Left ventricle myocardium superior (tissue), 1 donor: ENCODE measurements at regions not wholly inside any gene's neighbourhood (a gene's known extent, or its start where the extent isn't known, plus 50 kb on each side); places are given as distances from the start of the nearest gene placed in this dataset.

Experiments
- ATAC-seq: fragments of 200-7000 bp; cut with Tn5 transposase; one replicate; pipeline ENCODE4 v1.9.1; 2020; ENCODE audit warnings: mild to moderate bottlenecking, moderate library complexity
- DNase-seq: peaks from one replicate; pipeline ENCODE4 v3.0.0-alpha.2; 2020
- intact Hi-C: fragments of 100-400 bp; cut with micrococcal nuclease; formaldehyde crosslinking; loops from one replicate; pipeline ENCODE4 v1.11.0; 2022
- donor health status: DM: no; HTN: yes; CAD: no; lungs with severe emphysema.

GRCh38 chr4:67080046-67080557 is 465.2 kb downstream of the CENPC start:
- intact Hi-C loops: no loop called here
- no peak for DNase-seq

GRCh38 chr4:67071641-67072040 is 473.7 kb downstream of the CENPC start:
- ATAC-seq (no peak), DNase-seq (no peak)
- intact Hi-C loops: no loop called here

More at GRCh38 chr4:67080046-67080557, 465.2 kb downstream of the CENPC start:
- no peak for ATAC-seq

- DNase-seq (no peak), ATAC-seq (no peak)
- intact Hi-C loops: no loop called here
Measured at GRCh38 chr4:67055319-67055718, 490.0 kb downstream of the CENPC start.

GRCh38 chr4:67054896-67055295 is 490.4 kb downstream of the CENPC start:
- ATAC-seq (no peak), DNase-seq (no peak)
- intact Hi-C loops: no loop called here

GRCh38 chr4:67052814-67053675 is 492.3 kb downstream of the CENPC start:
- no peak for DNase-seq
- intact Hi-C loops: no loop called here
- no peak for ATAC-seq

GRCh38 chr4:67051000-67051789 is 494.1 kb downstream of the CENPC start:
- ATAC-seq (no peak), DNase-seq (no peak)
- intact Hi-C loops: no loop called here

- ATAC-seq (no peak), DNase-seq (no peak)
- intact Hi-C loops: no loop called here
Measured at GRCh38 chr4:67049446-67049845, 495.9 kb downstream of the CENPC start.

- ATAC-seq (no peak), DNase-seq (no peak)
- intact Hi-C loops: no loop called here
Measured at GRCh38 chr4:67048530-67048929, 496.8 kb downstream of the CENPC start.

GRCh38 chr4:67040315-67040714 is 505.0 kb downstream of the CENPC start:
- no peak for ATAC-seq
- intact Hi-C loops: no loop called here
- DNase-seq: no peak

- DNase-seq: no peak
- intact Hi-C loops: no loop called here
Measured at GRCh38 chr4:67038228-67038566, 507.1 kb downstream of the CENPC start.

GRCh38 chr4:67037504-67038227 is 507.6 kb downstream of the CENPC start:
- intact Hi-C loops: no loop called here
- DNase-seq: no peak
- ATAC-seq: no peak

More at GRCh38 chr4:67038228-67038566, 507.1 kb downstream of the CENPC start:
- no peak for ATAC-seq

- no peak for DNase-seq
Measured at GRCh38 chr4:67036791-67037190, 508.5 kb downstream of the CENPC start.

GRCh38 chr4:67035986-67036385 is 509.3 kb downstream of the CENPC start:
- ATAC-seq (no peak), DNase-seq (no peak)
- intact Hi-C loops: no loop called here

More at GRCh38 chr4:67036791-67037190, 508.5 kb downstream of the CENPC start:
- intact Hi-C loops: no loop called here
- no peak for ATAC-seq

- no peak for DNase-seq
- intact Hi-C loops: no loop called here
- peak; percentile 51 for ATAC-seq
Measured at GRCh38 chr4:67035501-67035900, 509.8 kb downstream of the CENPC start.

- intact Hi-C loops: no loop called here
- DNase-seq: no peak
- no peak for ATAC-seq
Measured at GRCh38 chr4:67030636-67031035, 514.7 kb downstream of the CENPC start.

GRCh38 chr4:67020438-67020797 is 524.9 kb downstream of the CENPC start:
- ATAC-seq: no peak
- no peak for DNase-seq
- intact Hi-C loops: no loop called here

GRCh38 chr4:67019686-67020437 is 525.4 kb downstream of the CENPC start:
- no peak for DNase-seq
- peak; percentile 60 for ATAC-seq
- intact Hi-C loops: no loop called here

- DNase-seq: no peak
- intact Hi-C loops: no loop called here
- no peak for ATAC-seq
Measured at GRCh38 chr4:67014592-67014991, 530.7 kb downstream of the CENPC start.

- no peak for DNase-seq
- no peak for ATAC-seq
- intact Hi-C loops: no loop called here
Measured at GRCh38 chr4:67006791-67007190, 538.5 kb downstream of the CENPC start.
